GM12878 (cell line): ENCODE measurements at regions not wholly inside any gene's neighbourhood (a gene's known extent, or its start where the extent isn't known, plus 50 kb on each side); places are given as distances from the start of the nearest gene placed in this dataset.

Experiments
- ATAC-seq: fragments of 200-7000 bp; cut with Tn5 transposase; 3 replicates; pipeline ENCODE4 v1.9.1; 2020; ENCODE audit warnings: mild to moderate bottlenecking, moderate library complexity
- BruUV-seq: library from RNA; stranded (reverse); fragments of 400-500 nt; replicated peaks from 2 replicates; lab custom pipeline; 2021; lab: Mats Ljungman, UMichigan
- CTCF ChIA-PET: fragments of 300-600 bp; sonication (Branson Sonifier 250); formaldehyde crosslinking; extraction: SDS; loops from one replicate; lab custom pipeline; 2021; ENCODE audit warnings: inconsistent platforms; lab: Yijun Ruan, JAX
- POLR2A ChIA-PET: fragments of 350-600 bp; formaldehyde crosslinking; extraction: SDS; loops from one replicate; lab custom pipeline; 2021; ENCODE audit warnings: inconsistent platforms; lab: Charles Lee
- RAD21 ChIA-PET: fragments of 300-600 bp; sonication (Branson Sonifier 250); formaldehyde crosslinking; loops from one replicate; lab custom pipeline; 2023; ENCODE audit warnings: antibody characterized with exemption; ENCODE audit not compliant: unreplicated experiment; lab: Charles Lee
- SMC1A ChIA-PET: fragments of 300-600 bp; sonication (Branson Sonifier 250); formaldehyde crosslinking; loops from one replicate; lab custom pipeline; 2023; ENCODE audit not compliant: unreplicated experiment, uncharacterized antibody; lab: Charles Lee
- DNase-seq: peaks from one replicate; pipeline ENCODE4 v3.0.0-alpha.2; 2011; ENCODE audit warnings: low read depth, low spot score
- FAIRE-seq: peaks from 3 replicates; lab custom pipeline; 2011; peaks lifted over from hg19 to GRCh38; lab: Jason Lieb, UNC
- H2AFZ ChIP-seq: 2 replicates; pipeline ENCODE4 v1.6.0; 2011; ENCODE audit warnings: low read depth, low read length, control low read depth; ENCODE audit not compliant: control insufficient read depth
- H3K27ac ChIP-seq: 2 replicates; pipeline ENCODE4 v1.5.1; 2011; ENCODE audit warnings: control low read depth; ENCODE audit not compliant: control insufficient read depth, insufficient read depth
- H3K27me3 ChIP-seq, 2 experiments: replicated peaks in 1 of 2; 2 replicates each; pipeline versions ENCODE4 v1.6.0 to v1.6.1; 2011; ENCODE audit warnings: low read length in 1 of 2; ENCODE audit not compliant: control insufficient read depth in 2 of 2, insufficient read depth in 2 of 2
- H3K36me3 ChIP-seq, 2 experiments: 2 replicates each; pipeline ENCODE4 v1.5.1; 2011; ENCODE audit warnings: low read length in 1 of 2; ENCODE audit not compliant: control insufficient read depth in 2 of 2, insufficient read depth in 2 of 2
- H3K4me1 ChIP-seq: 2 replicates; pipeline ENCODE4 v1.6.1; 2011; ENCODE audit warnings: mild to moderate bottlenecking, low read length, moderate library complexity, mixed read lengths; ENCODE audit not compliant: control insufficient read depth, insufficient read depth
- H3K4me2 ChIP-seq: 2 replicates; pipeline ENCODE4 v1.6.0; 2011; ENCODE audit warnings: control low read depth; ENCODE audit not compliant: control insufficient read depth, insufficient read depth
- H3K4me3 ChIP-seq: fragments of 200-600 bp; sonication (generic); 2 replicates; pipeline ENCODE4 v1.5.1; 2016
- H3K79me2 ChIP-seq: 2 replicates; pipeline ENCODE4 v1.6.0; 2011; ENCODE audit warnings: low read length; ENCODE audit not compliant: control insufficient read depth, insufficient read depth
- H3K9ac ChIP-seq: 2 replicates; pipeline ENCODE4 v1.8.0; 2011; ENCODE audit warnings: low read length, control low read depth, mixed read lengths; ENCODE audit not compliant: control insufficient read depth, insufficient read depth
- H3K9me3 ChIP-seq: replicated peaks from 3 replicates; pipeline ENCODE4 v1.5.1; 2011; ENCODE audit warnings: mild to moderate bottlenecking, low read length; ENCODE audit not compliant: control insufficient read depth, insufficient read depth
- H4K20me1 ChIP-seq: 2 replicates; pipeline ENCODE4 v1.6.0; 2011; ENCODE audit not compliant: control insufficient read depth, insufficient read depth
- CBX5 ChIP-seq: sonication (generic); IDR thresholded peaks from 2 replicates; pipeline ENCODE4 v1.6.1; 2016; ENCODE audit warnings: low read depth, moderate library complexity, mild to moderate bottlenecking, inconsistent platforms
- CTCF ChIP-seq, 3 experiments: IDR thresholded peaks in 2 of 3; conservative IDR thresholded peaks in 1 of 3; 2 replicates each; pipeline ENCODE4 v1.5.1; 2011; ENCODE audit warnings: low read depth in 3 of 3, low read length in 3 of 3, mild to moderate bottlenecking in 3 of 3, control low read depth in 2 of 3, moderate library complexity in 2 of 3, inconsistent platforms in 1 of 3, mixed read lengths in 1 of 3; ENCODE audit not compliant: control insufficient read depth in 2 of 3, insufficient read depth in 1 of 3; ENCODE audit errors: extremely low read depth in 1 of 3
- EGR1 ChIP-seq, 2 experiments: IDR thresholded peaks; 1 replicate in 1 of 2; 2 replicates in 1 of 2; pipeline ENCODE4 v1.6.1; 2011 to 2012; ENCODE audit warnings: low read depth in 2 of 2, low read length in 2 of 2, borderline replicate concordance in 1 of 2, mild to moderate bottlenecking in 1 of 2, moderate library complexity in 1 of 2
- ESRRA ChIP-seq: IDR thresholded peaks from 2 replicates; pipeline ENCODE4 v1.6.1; 2012; ENCODE audit warnings: mild to moderate bottlenecking, low read length, improper control_type of control experiment
- ETV6 ChIP-seq, 2 experiments: fragments of 450-650 bp in 1 of 2; IDR thresholded peaks in 1 of 2; conservative IDR thresholded peaks in 1 of 2; 2 replicates each; pipeline ENCODE4 v1.6.1; 2014; ENCODE audit warnings: antibody characterized with exemption in 1 of 2, borderline replicate concordance in 1 of 2, low read depth in 1 of 2, mild to moderate bottlenecking in 1 of 2, moderate library complexity in 1 of 2
- KLF5 ChIP-seq: fragments of 450-650 bp; IDR thresholded peaks from 2 replicates; pipeline ENCODE4 v1.6.1; 2014; ENCODE audit warnings: mild to moderate bottlenecking; ENCODE audit not compliant: partially characterized antibody
- LARP7 ChIP-seq: fragments of 450-650 bp; IDR thresholded peaks from 2 replicates; pipeline ENCODE4 v1.6.1; 2017; ENCODE audit warnings: mild to moderate bottlenecking
- MXI1 ChIP-seq: fragments of 150-350 bp; IDR thresholded peaks from 2 replicates; pipeline ENCODE4 v1.6.1; 2011; ENCODE audit warnings: low read depth, mild to moderate bottlenecking, inconsistent platforms, low read length, improper control_type of control experiment
- MYC ChIP-seq: IDR thresholded peaks from 2 replicates; pipeline ENCODE4 v1.6.1; 2011; ENCODE audit warnings: mild to moderate bottlenecking, low read length, moderate library complexity, inconsistent platforms; ENCODE audit not compliant: insufficient read depth, insufficient replicate concordance, insufficient read length, severe bottlenecking
- NFXL1 ChIP-seq: fragments of 450-650 bp; IDR thresholded peaks from 2 replicates; pipeline ENCODE4 v1.6.1; 2017; ENCODE audit warnings: antibody characterized with exemption, mild to moderate bottlenecking, borderline replicate concordance
- NKRF ChIP-seq: fragments of 450-650 bp; conservative IDR thresholded peaks from 2 replicates; pipeline ENCODE4 v1.6.1; 2017; ENCODE audit warnings: mild to moderate bottlenecking, moderate library complexity
- PRDM15 ChIP-seq: fragments of 450-650 bp; formaldehyde crosslinking; IDR thresholded peaks from 2 replicates; pipeline ENCODE4 v1.4.0; 2020; ENCODE audit warnings: mild to moderate bottlenecking, moderate library complexity
- RAD21 ChIP-seq: IDR thresholded peaks from 2 replicates; pipeline ENCODE4 v1.6.1; 2011; ENCODE audit warnings: mild to moderate bottlenecking, low read depth, low read length, moderate library complexity; ENCODE audit not compliant: insufficient read depth
- SKIL ChIP-seq: fragments of 450-650 bp; IDR thresholded peaks from 2 replicates; pipeline ENCODE4 v1.6.1; 2017; ENCODE audit warnings: mild to moderate bottlenecking, low read depth, inconsistent platforms; ENCODE audit not compliant: poor library complexity, severe bottlenecking
- WGBS: methylation state at CpG from one replicate; pipeline ENCODE4 v1.1.6; 2016; ENCODE audit warnings: low lambda C conversion rate; ENCODE audit not compliant: insufficient replicate concordance, insufficient coverage; ENCODE audit errors: missing lambda C conversion rate; 5-methylcytosine and 5-hydroxymethylcytosine counted together
- in situ Hi-C: fragments of 300-500 bp; cut with MboI; formaldehyde crosslinking; loops from 9 replicates; pipeline ENCODE4 v1.14.3; 2018; ENCODE audit warnings: mixed read lengths
- intact Hi-C: fragments of 100-400 bp; cut with micrococcal nuclease; formaldehyde crosslinking; loops from one replicate; pipeline ENCODE4 v1.14.2; 2022; ENCODE audit not compliant: unreplicated experiment

- Histone ChIP-seq H3K4me2 (no peak overlapping the region), H4K20me1 (no peaks in the 10 kb centered on the region), H3K27me3 (no peaks in the 10 kb centered on the region), H3K79me2 (no peaks in the 10 kb centered on the region), H3K9me3 (no peaks in the 10 kb centered on the region), H3K27ac (no peak overlapping the region), H3K4me3 (no peak overlapping the region), H3K4me1 (no peaks in the 10 kb centered on the region), H3K9ac (no peak overlapping the region), H2AFZ (no peak overlapping the region), H3K36me3 (no peaks in the 10 kb centered on the region)
- no peak for ATAC-seq
- SMC1A ChIA-PET: interaction anchor here (1.4 kb wide), 1 partner anchor 262 kb away, joined by 4 read pairs; no protein-coding TSS in a partner anchor
- 100% methylated on average over 1 of the region's 1 CpG for WGBS
- DNase-seq: no peak
- POLR2A ChIA-PET: no interaction called here
- no TSS peak for BruUV-seq
- CTCF ChIA-PET: no interaction called here
- in situ Hi-C loops (no loop called here), intact Hi-C loops (no loop called here)
- RAD21 ChIA-PET: no interaction called here
- no peak for FAIRE-seq
- TF ChIP-seq SKIL: no peak
- TF ChIP-seq CBX5: no peak
- no peak for TF ChIP-seq MXI1
- TF ChIP-seq KLF5: no peak
- no peak for TF ChIP-seq PRDM15 (CRISPR knock-in tag)
- TF ChIP-seq ETV6 (conservative IDR thresholded peaks at IDR 0.05 in 1 of 2, IDR thresholded peaks at IDR 0.05 in 1 of 2; ENCODE audit: borderline replicate concordance in 1 of 2, low read depth in 1 of 2): no peak
- TF ChIP-seq CTCF (IDR thresholded peaks at IDR 0.05 in 2 of 3, conservative IDR thresholded peaks at IDR 0.05 in 1 of 3; ENCODE audit: control insufficient read depth in 2 of 3, extremely low read depth in 1 of 3, insufficient read depth in 1 of 3, low read depth in 3 of 3, low read length in 3 of 3): no peak
- TF ChIP-seq LARP7: no peak
- TF ChIP-seq NKRF: no peak
- no peak for TF ChIP-seq RAD21
- TF ChIP-seq MYC: no peak
- TF ChIP-seq NFXL1: no peak
- TF ChIP-seq ESRRA: no peak
- TF ChIP-seq EGR1 (IDR thresholded peaks at IDR 0.05; ENCODE audit: borderline replicate concordance in 1 of 2, low read depth in 2 of 2, low read length in 2 of 2): no peak
These were observed 148.3 kb downstream of the HNMT start for GRCh38 chr2:138112536-138112935.
